ENCODE measurements at regions not wholly inside any gene's neighbourhood (a gene's known extent, or its start where the extent isn't known, plus 50 kb on each side); places are given as distances from the start of the nearest gene placed in this dataset.
"Not testable (repeated sequence)": the region's sequence is repeated elsewhere in the genome, so short reads cannot be mapped to it uniquely, and the experiment has no call there.

DNA sequence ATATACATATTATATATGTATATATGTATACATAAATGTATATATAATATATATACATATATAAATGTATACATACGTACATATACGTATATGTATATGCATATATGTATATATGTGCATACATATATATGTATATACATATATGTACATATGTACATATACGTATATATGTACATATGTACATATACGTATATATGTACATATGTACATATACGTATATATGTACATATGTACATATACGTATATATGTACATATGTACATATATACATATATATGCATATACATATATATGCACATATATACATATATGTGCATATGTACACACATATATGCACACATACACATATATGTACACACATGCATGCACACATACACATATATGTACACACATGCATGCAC, 627.3 kb upstream of the LRRTM1 start:
- TF ChIP-seq, protein P1, sequence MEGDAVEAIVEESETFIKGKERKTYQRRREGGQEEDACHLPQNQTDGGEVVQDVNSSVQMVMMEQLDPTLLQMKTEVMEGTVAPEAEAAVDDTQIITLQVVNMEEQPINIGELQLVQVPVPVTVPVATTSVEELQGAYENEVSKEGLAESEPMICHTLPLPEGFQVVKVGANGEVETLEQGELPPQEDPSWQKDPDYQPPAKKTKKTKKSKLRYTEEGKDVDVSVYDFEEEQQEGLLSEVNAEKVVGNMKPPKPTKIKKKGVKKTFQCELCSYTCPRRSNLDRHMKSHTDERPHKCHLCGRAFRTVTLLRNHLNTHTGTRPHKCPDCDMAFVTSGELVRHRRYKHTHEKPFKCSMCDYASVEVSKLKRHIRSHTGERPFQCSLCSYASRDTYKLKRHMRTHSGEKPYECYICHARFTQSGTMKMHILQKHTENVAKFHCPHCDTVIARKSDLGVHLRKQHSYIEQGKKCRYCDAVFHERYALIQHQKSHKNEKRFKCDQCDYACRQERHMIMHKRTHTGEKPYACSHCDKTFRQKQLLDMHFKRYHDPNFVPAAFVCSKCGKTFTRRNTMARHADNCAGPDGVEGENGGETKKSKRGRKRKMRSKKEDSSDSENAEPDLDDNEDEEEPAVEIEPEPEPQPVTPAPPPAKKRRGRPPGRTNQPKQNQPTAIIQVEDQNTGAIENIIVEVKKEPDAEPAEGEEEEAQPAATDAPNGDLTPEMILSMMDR (conservative IDR thresholded peaks at IDR 0.05; ENCODE audit: low read depth, low read length) = not testable (repeated sequence)
- not testable (repeated sequence) for TF ChIP-seq EZH2 (IDR thresholded peaks at IDR 0.05; ENCODE audit: borderline replicate concordance, low read depth, low read length, poor library complexity, severe bottlenecking)

Measured in A673 (cell line).